ENCODE measurements at regions not wholly inside any gene's neighbourhood (a gene's known extent, or its start where the extent isn't known, plus 50 kb on each side); places are given as distances from the start of the nearest gene placed in this dataset.
"Not testable (repeated sequence)": the region's sequence is repeated elsewhere in the genome, so short reads cannot be mapped to it uniquely, and the experiment has no call there.

DNA sequence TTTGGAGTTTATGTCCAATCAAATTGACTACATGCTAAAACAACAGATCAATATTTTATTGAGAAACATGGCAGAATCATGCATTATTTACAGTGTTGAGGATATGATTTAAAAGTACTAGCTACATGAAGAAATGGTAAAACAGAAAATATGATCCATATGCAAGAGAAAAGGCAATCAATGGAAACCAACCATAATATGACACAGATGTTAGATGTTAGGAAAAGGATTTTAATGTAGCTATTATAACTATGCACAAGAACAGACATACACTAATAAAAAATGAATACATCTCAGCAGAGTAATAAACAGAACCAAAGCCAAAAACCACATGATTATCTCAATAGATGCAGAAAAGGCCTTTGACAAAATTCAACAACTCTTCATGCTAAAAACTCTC is 166.2 kb upstream of the CACNA2D1 start:
- Mint-ChIP-seq H3K27me3 (ENCODE audit: low read depth, poor library complexity) (no peaks in the 10 kb centered on the region), H3K36me3 (ENCODE audit: low read depth) (no peaks in the 10 kb centered on the region), H3K4me1 (no peaks in the 10 kb centered on the region), H3K4me3 (no peak overlapping the region), H3K9me3 (peaks cover 4% of the 10 kb centered on the region), H3K27ac (no peak overlapping the region)
- TF ChIP-seq, protein P1, sequence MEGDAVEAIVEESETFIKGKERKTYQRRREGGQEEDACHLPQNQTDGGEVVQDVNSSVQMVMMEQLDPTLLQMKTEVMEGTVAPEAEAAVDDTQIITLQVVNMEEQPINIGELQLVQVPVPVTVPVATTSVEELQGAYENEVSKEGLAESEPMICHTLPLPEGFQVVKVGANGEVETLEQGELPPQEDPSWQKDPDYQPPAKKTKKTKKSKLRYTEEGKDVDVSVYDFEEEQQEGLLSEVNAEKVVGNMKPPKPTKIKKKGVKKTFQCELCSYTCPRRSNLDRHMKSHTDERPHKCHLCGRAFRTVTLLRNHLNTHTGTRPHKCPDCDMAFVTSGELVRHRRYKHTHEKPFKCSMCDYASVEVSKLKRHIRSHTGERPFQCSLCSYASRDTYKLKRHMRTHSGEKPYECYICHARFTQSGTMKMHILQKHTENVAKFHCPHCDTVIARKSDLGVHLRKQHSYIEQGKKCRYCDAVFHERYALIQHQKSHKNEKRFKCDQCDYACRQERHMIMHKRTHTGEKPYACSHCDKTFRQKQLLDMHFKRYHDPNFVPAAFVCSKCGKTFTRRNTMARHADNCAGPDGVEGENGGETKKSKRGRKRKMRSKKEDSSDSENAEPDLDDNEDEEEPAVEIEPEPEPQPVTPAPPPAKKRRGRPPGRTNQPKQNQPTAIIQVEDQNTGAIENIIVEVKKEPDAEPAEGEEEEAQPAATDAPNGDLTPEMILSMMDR (IDR thresholded peaks at IDR 0.05): no peak
- no peak for DNase-seq

DNA sequence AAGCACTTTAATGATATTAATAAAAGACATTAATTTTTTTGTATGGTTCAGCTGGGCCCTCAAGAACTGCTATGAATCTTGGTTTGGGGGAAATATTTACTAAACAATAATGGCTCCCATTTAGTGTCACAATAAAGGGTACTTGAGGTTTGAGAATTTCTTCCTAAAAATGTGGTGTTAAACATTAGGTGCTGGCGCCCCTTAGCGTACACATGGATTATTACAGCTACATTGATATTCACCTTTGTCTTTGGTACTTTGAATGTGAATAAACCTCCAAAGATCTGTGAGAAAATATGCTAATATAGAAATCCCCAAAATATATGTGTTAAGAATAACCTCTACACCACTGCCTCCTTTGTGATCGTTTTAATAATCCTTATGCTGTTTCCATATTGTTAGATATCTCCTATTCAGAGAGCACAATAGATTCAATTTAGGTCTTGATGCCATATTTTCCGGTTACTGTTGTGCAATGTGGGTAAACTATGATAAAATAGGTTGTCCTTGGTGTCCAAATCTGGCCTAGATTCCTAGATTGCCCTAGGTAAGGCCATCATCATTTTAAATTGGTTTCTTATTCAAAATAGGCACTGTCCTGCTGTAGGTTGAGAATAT is 161.8 kb upstream of the CACNA2D1 start:
- Mint-ChIP-seq H3K27me3 (ENCODE audit: low read depth, poor library complexity) (no peaks in the 10 kb centered on the region), H3K27ac (no peak overlapping the region), H3K36me3 (ENCODE audit: low read depth) (no peaks in the 10 kb centered on the region), H3K4me1 (peaks cover 7% of the 10 kb centered on the region), H3K9me3 (peaks cover 16% of the 10 kb centered on the region), H3K4me3 (no peak overlapping the region)
- peak; percentile 46 for DNase-seq
- TF ChIP-seq, protein P1 (IDR thresholded peaks at IDR 0.05): peak; percentile 87

DNA sequence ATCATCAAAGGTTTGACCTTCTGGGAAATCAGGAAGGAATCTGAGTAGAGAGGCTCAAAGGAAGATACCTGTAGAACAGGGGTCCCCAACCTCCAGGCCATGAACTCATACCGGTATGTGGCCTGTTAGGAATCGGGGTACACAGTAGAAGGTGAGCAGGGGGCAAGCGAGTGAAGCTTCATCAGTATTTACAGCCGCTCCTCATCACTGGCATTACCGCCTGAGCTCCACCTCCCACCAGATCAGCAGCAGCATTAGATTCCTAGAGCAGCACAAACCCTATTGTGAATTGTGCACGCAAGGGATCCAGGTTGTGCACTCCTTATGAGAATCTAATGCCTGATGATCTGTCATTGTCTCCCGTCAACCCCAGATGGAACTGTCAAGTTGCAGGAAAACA is 158.5 kb upstream of the CACNA2D1 start:
- TF ChIP-seq, protein P1 (IDR thresholded peaks at IDR 0.05): no peak
- no peak for DNase-seq
- Mint-ChIP-seq H3K4me1 (peaks cover 11% of the 10 kb centered on the region), H3K4me3 (no peak overlapping the region), H3K9me3 (peaks cover 13% of the 10 kb centered on the region), H3K36me3 (ENCODE audit: low read depth) (no peaks in the 10 kb centered on the region), H3K27ac (no peak overlapping the region), H3K27me3 (ENCODE audit: low read depth, poor library complexity) (no peaks in the 10 kb centered on the region)

DNA sequence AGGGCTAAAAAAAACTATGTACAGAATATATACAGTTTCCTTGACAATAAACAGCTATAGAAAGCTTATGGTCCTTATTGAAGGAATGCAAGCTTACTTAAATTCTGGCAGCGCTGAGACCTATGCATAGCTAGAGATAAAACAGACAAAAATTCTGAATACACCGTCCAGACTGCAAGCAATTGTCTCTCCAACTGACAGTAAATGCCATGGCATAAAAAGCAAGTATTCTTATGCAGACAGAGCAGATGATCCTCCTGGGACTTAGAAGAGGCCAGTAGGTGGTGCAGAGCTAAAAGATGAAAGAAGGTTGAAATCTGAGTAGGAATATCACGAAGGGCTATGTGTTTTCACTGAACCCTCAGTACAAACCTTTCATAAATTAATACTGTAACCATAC is 157.0 kb upstream of the CACNA2D1 start:
- H3K27me3 Mint-ChIP-seq (ENCODE audit: low read depth, poor library complexity): no peaks in the 10 kb centered on the region

DNA sequence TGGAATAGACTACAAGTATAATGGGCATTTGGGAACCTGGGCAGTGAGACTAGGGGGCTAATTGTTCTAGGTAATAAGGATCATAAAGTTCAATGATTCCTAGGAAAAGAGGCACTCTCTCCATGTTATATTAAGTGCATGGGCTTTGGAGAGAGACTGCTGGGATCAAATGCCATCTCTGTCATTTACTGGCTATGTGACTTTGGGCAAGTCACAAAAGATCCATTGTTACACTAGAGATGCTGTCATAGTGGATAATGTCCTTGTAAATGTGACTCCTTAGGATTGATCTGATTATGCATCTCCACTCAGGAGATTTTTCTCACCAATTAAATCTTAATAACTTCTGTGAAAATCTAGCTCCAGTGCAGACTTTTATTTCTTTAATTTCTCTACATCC is 156.3 kb upstream of the CACNA2D1 start:
- DNase-seq: no peak
- TF ChIP-seq, protein P1 (IDR thresholded peaks at IDR 0.05): no peak
- Mint-ChIP-seq H3K36me3 (ENCODE audit: low read depth) (no peaks in the 10 kb centered on the region), H3K9me3 (peaks cover 13% of the 10 kb centered on the region), H3K27ac (no peak overlapping the region), H3K4me3 (no peak overlapping the region), H3K4me1 (peaks cover 22% of the 10 kb centered on the region), H3K27me3 (ENCODE audit: low read depth, poor library complexity) (no peaks in the 10 kb centered on the region)

More for the DNA sequence above, 157.0 kb upstream of the CACNA2D1 start:
- H3K4me1 Mint-ChIP-seq: peaks cover 17% of the 10 kb centered on the region
- TF ChIP-seq, protein P1 (IDR thresholded peaks at IDR 0.05): no peak
- no peak overlapping the region for H3K4me3 Mint-ChIP-seq
- H3K9me3 Mint-ChIP-seq: peaks cover 13% of the 10 kb centered on the region
- DNase-seq: no peak
- H3K27ac Mint-ChIP-seq: no peak overlapping the region
- no peaks in the 10 kb centered on the region for H3K36me3 Mint-ChIP-seq (ENCODE audit: low read depth)

DNA sequence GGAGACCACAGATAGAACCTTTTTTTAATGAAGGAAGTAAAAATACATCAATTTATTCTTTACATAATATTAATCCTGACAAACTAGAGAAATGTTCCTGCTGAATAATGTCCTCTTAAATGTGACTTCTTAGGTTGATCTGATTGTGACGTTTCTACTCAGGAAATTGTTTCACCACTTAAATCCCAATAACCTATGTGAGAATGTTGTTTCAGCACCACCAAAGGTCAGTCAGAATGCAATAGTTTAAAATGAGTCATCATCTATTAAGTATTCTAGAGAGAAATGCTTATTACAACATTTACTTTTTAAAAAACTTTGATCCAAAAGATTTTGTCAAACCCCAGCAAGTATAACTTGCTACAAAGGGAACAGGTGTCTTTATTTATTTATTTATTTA is 155.4 kb upstream of the CACNA2D1 start:
- Mint-ChIP-seq H3K27ac (no peak overlapping the region), H3K9me3 (peaks cover 13% of the 10 kb centered on the region), H3K27me3 (ENCODE audit: low read depth, poor library complexity) (no peaks in the 10 kb centered on the region), H3K36me3 (ENCODE audit: low read depth) (no peaks in the 10 kb centered on the region), H3K4me3 (no peak overlapping the region), H3K4me1 (peaks cover 32% of the 10 kb centered on the region)
- no peak for DNase-seq
- TF ChIP-seq, protein P1 (IDR thresholded peaks at IDR 0.05): no peak

DNA sequence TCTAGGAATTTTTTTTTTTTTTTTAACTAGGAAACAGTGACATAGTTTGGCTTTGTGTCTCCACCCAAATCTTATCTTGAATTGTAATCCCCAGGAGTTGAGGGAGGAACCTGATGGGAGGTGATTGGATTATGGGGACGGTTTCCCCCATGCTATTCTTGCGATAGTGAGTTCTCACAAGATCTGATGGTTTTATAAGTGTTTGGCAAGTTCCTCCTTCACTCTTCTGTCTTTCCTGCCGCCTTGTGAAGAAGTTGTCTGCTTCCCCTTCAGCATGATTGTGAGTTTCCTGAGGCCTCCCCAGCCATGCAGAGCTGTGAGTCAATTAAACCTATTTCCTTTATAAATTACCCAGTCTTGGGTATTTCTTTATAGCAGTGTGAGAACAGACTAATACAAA is 152.2 kb upstream of the CACNA2D1 start:
- H3K27me3 Mint-ChIP-seq (ENCODE audit: low read depth, poor library complexity); H3K4me3 Mint-ChIP-seq; DNase-seq; H3K36me3 Mint-ChIP-seq (ENCODE audit: low read depth); H3K27ac Mint-ChIP-seq; H3K9me3 Mint-ChIP-seq: not testable (repeated sequence)
- H3K4me1 Mint-ChIP-seq: peaks cover 38% of the 10 kb centered on the region

Data from nephron progenitor cell (in vitro differentiated cells).